ENCODE measurements at regions not wholly inside any gene's neighbourhood (a gene's known extent, or its start where the extent isn't known, plus 50 kb on each side); places are given as distances from the start of the nearest gene placed in this dataset.

GRCh38 chr6:156125844-156126243 lies 651.3 kb upstream of the ARID1B start:
- DNase-seq: no peak
- H3K9me2 ChIP-seq (replicated peaks; ENCODE audit: insufficient read depth, low read length): no peaks in the 10 kb centered on the region
- H3K36me3 ChIP-seq (replicated peaks; ENCODE audit: insufficient read depth, low read length): no peaks in the 10 kb centered on the region
- no peaks in the 10 kb centered on the region for H4K20me1 ChIP-seq (ENCODE audit: insufficient read depth, low read length)
- H3K9ac ChIP-seq (ENCODE audit: low read length): no peak overlapping the region
- no peaks in the 10 kb centered on the region for H3F3A ChIP-seq (ENCODE audit: insufficient read depth, low read length)
- no peaks in the 10 kb centered on the region for H3K4me1 ChIP-seq (ENCODE audit: low read length)
- H3K4me2 ChIP-seq (ENCODE audit: low read depth, low read length): no peak overlapping the region
- H3K27me3 ChIP-seq (replicated peaks; ENCODE audit: insufficient read depth, low read length): no peaks in the 10 kb centered on the region
- TF ChIP-seq EZH2phosphoT487 (IDR thresholded peaks at IDR 0.05; ENCODE audit: low read length) (no peak), CTCF (IDR thresholded peaks at IDR 0.05; ENCODE audit: low read length) (no peak), EZH2 (optimal IDR thresholded peaks at IDR 0.05; ENCODE audit: low read depth, low read length) (no peak)
- H3K9me3 ChIP-seq (replicated peaks; ENCODE audit: insufficient read depth, low read length): no peaks in the 10 kb centered on the region
- H3K27ac ChIP-seq (ENCODE audit: low read length): no peak overlapping the region
- H3K79me2 ChIP-seq (ENCODE audit: low read length): no peaks in the 10 kb centered on the region
- no peak overlapping the region for H2AFZ ChIP-seq (ENCODE audit: low read length)
- H3K4me3 ChIP-seq (ENCODE audit: low read length): no peak overlapping the region

- Histone ChIP-seq H3K4me1 (ENCODE audit: low read length) (no peaks in the 10 kb centered on the region), H3K9me2 (replicated peaks; ENCODE audit: insufficient read depth, low read length) (no peaks in the 10 kb centered on the region), H3K4me3 (ENCODE audit: low read length) (no peak overlapping the region), H3K9me3 (replicated peaks; ENCODE audit: insufficient read depth, low read length) (no peaks in the 10 kb centered on the region), H3K9ac (ENCODE audit: low read length) (no peak overlapping the region), H3F3A (ENCODE audit: insufficient read depth, low read length) (no peaks in the 10 kb centered on the region), H3K27ac (ENCODE audit: low read length) (no peak overlapping the region), H3K4me2 (ENCODE audit: low read depth, low read length) (no peak overlapping the region), H3K79me2 (ENCODE audit: low read length) (no peaks in the 10 kb centered on the region), H3K36me3 (replicated peaks; ENCODE audit: insufficient read depth, low read length) (no peaks in the 10 kb centered on the region), H4K20me1 (ENCODE audit: insufficient read depth, low read length) (no peaks in the 10 kb centered on the region), H3K27me3 (replicated peaks; ENCODE audit: insufficient read depth, low read length) (no peaks in the 10 kb centered on the region), H2AFZ (ENCODE audit: low read length) (no peak overlapping the region)
- TF ChIP-seq EZH2phosphoT487 (IDR thresholded peaks at IDR 0.05; ENCODE audit: low read length): no peak
- TF ChIP-seq EZH2 (optimal IDR thresholded peaks at IDR 0.05; ENCODE audit: low read depth, low read length): no peak
- TF ChIP-seq CTCF (IDR thresholded peaks at IDR 0.05; ENCODE audit: low read length): no peak
- DNase-seq: no peak
These were observed 653.4 kb upstream of the ARID1B start for GRCh38 chr6:156123731-156124130.

- no peak for DNase-seq
- Histone ChIP-seq H3K4me3 (ENCODE audit: low read length) (no peak overlapping the region), H2AFZ (ENCODE audit: low read length) (no peak overlapping the region), H3K9me2 (replicated peaks; ENCODE audit: insufficient read depth, low read length) (no peaks in the 10 kb centered on the region), H3K79me2 (ENCODE audit: low read length) (no peaks in the 10 kb centered on the region), H3K27me3 (replicated peaks; ENCODE audit: insufficient read depth, low read length) (no peaks in the 10 kb centered on the region), H3K4me2 (ENCODE audit: low read depth, low read length) (no peak overlapping the region), H3K9me3 (replicated peaks; ENCODE audit: insufficient read depth, low read length) (no peaks in the 10 kb centered on the region), H3K36me3 (replicated peaks; ENCODE audit: insufficient read depth, low read length) (no peaks in the 10 kb centered on the region), H4K20me1 (ENCODE audit: insufficient read depth, low read length) (no peaks in the 10 kb centered on the region), H3K4me1 (ENCODE audit: low read length) (no peaks in the 10 kb centered on the region), H3F3A (ENCODE audit: insufficient read depth, low read length) (no peaks in the 10 kb centered on the region), H3K27ac (ENCODE audit: low read length) (no peak overlapping the region), H3K9ac (ENCODE audit: low read length) (no peak overlapping the region)
- no peak for TF ChIP-seq EZH2 (optimal IDR thresholded peaks at IDR 0.05; ENCODE audit: low read depth, low read length)
- TF ChIP-seq CTCF (IDR thresholded peaks at IDR 0.05; ENCODE audit: low read length): no peak
These were observed 655.2 kb upstream of the ARID1B start for GRCh38 chr6:156121973-156122372.
